HG03064 (cell line): ENCODE measurements at regions not wholly inside any gene's neighbourhood (a gene's known extent, or its start where the extent isn't known, plus 50 kb on each side); places are given as distances from the start of the nearest gene placed in this dataset.
"Not testable (repeated sequence)": the region's sequence is repeated elsewhere in the genome, so short reads cannot be mapped to it uniquely, and the experiment has no call there.

Experiments
- ATAC-seq: cut with Tn5 transposase; IDR thresholded peaks from one replicate; pipeline ENCODE4 v1.9.1; 2021; ENCODE audit warnings: low read depth; ENCODE audit not compliant: unreplicated experiment

- no peak for ATAC-seq
Observed at GRCh38 chr1:218898921-218899320, 274.8 kb upstream of the LYPLAL1 start.

- ATAC-seq = no peak
Observed at GRCh38 chr1:218900615-218901014, 273.1 kb upstream of the LYPLAL1 start.

GRCh38 chr1:218904416-218904815 is 269.3 kb upstream of the LYPLAL1 start:
- ATAC-seq = no peak

- no peak for ATAC-seq
Observed at GRCh38 chr1:218916720-218917119, 257.0 kb upstream of the LYPLAL1 start.

- no peak for ATAC-seq
Observed at GRCh38 chr1:218917656-218918055, 256.0 kb upstream of the LYPLAL1 start.

GRCh38 chr1:218925777-218926176 is 247.9 kb upstream of the LYPLAL1 start:
- no peak for ATAC-seq

GRCh38 chr1:218926631-218927030 is 247.0 kb upstream of the LYPLAL1 start:
- no peak for ATAC-seq

- ATAC-seq = no peak
Observed at GRCh38 chr1:218930000-218930399, 243.7 kb upstream of the LYPLAL1 start.

- no peak for ATAC-seq
Observed at GRCh38 chr1:218930472-218931241, 243.0 kb upstream of the LYPLAL1 start.

GRCh38 chr1:218931324-218931723 is 242.4 kb upstream of the LYPLAL1 start:
- no peak for ATAC-seq

- ATAC-seq = no peak
Observed at GRCh38 chr1:218933513-218933912, 240.2 kb upstream of the LYPLAL1 start.

- ATAC-seq = not testable (repeated sequence)
Observed at GRCh38 chr1:218935408-218935807, 238.3 kb upstream of the LYPLAL1 start.

GRCh38 chr1:218938259-218938658 is 235.4 kb upstream of the LYPLAL1 start:
- ATAC-seq = no peak

GRCh38 chr1:218939095-218939494 is 234.6 kb upstream of the LYPLAL1 start:
- no peak for ATAC-seq

- no peak for ATAC-seq
Observed at GRCh38 chr1:218942431-218942830, 231.2 kb upstream of the LYPLAL1 start.

- no peak for ATAC-seq
Observed at GRCh38 chr1:218943371-218943770, 230.3 kb upstream of the LYPLAL1 start.

- ATAC-seq = no peak
Observed at GRCh38 chr1:218945050-218945449, 228.6 kb upstream of the LYPLAL1 start.

GRCh38 chr1:218946147-218946546 is 227.5 kb upstream of the LYPLAL1 start:
- no peak for ATAC-seq

GRCh38 chr1:218948446-218948845 is 225.2 kb upstream of the LYPLAL1 start:
- no peak for ATAC-seq

GRCh38 chr1:218953386-218953785 is 220.3 kb upstream of the LYPLAL1 start:
- no peak for ATAC-seq

- no peak for ATAC-seq
Observed at GRCh38 chr1:218957971-218958370, 215.7 kb upstream of the LYPLAL1 start.

GRCh38 chr1:218959784-218960183 is 213.9 kb upstream of the LYPLAL1 start:
- no peak for ATAC-seq
